T-helper 9 cell (primary cell): ENCODE measurements at regions not wholly inside any gene's neighbourhood (a gene's known extent, or its start where the extent isn't known, plus 50 kb on each side); places are given as distances from the start of the nearest gene placed in this dataset.

Source experiments
- DNase-seq: peaks from one replicate; pipeline ENCODE4 v3.0.0-alpha.2; 2020

- DNase-seq, result no peak
These were observed 172.8 kb downstream of the LINC00237 start for GRCh38 chr20:20933142-20933958.

- DNase-seq, result no peak
These were observed 174.0 kb downstream of the LINC00237 start for GRCh38 chr20:20932156-20932555.

GRCh38 chr20:20931632-20932031, 174.5 kb downstream of the LINC00237 start:
- no peak for DNase-seq

GRCh38 chr20:20931024-20931423, 175.1 kb downstream of the LINC00237 start:
- no peak for DNase-seq

GRCh38 chr20:20930500-20930899, 175.7 kb downstream of the LINC00237 start:
- no peak for DNase-seq

GRCh38 chr20:20929341-20929740, 176.8 kb downstream of the LINC00237 start:
- no peak for DNase-seq

GRCh38 chr20:20926222-20926905, 179.8 kb downstream of the LINC00237 start:
- no peak for DNase-seq

GRCh38 chr20:20920433-20920832, 185.7 kb downstream of the LINC00237 start:
- no peak for DNase-seq

GRCh38 chr20:20915844-20916243, 190.3 kb downstream of the LINC00237 start:
- DNase-seq, result no peak

GRCh38 chr20:20904501-20904831, 192.0 kb upstream of the RALGAPA2 start:
- DNase-seq, result no peak

- no peak for DNase-seq
These were observed 191.5 kb upstream of the RALGAPA2 start for GRCh38 chr20:20903773-20904500.

GRCh38 chr20:20897922-20898321, 185.5 kb upstream of the RALGAPA2 start:
- no peak for DNase-seq

- DNase-seq, result no peak
These were observed 184.7 kb upstream of the RALGAPA2 start for GRCh38 chr20:20897145-20897544.

GRCh38 chr20:20896606-20897005, 184.2 kb upstream of the RALGAPA2 start:
- no peak for DNase-seq

GRCh38 chr20:20895537-20895936, 183.1 kb upstream of the RALGAPA2 start:
- no peak for DNase-seq

- DNase-seq, result no peak
These were observed 182.3 kb upstream of the RALGAPA2 start for GRCh38 chr20:20894753-20895152.

GRCh38 chr20:20894280-20894679, 181.8 kb upstream of the RALGAPA2 start:
- no peak for DNase-seq

GRCh38 chr20:20892328-20892727, 179.9 kb upstream of the RALGAPA2 start:
- no peak for DNase-seq

GRCh38 chr20:20890751-20891150, 178.3 kb upstream of the RALGAPA2 start:
- DNase-seq, result no peak

GRCh38 chr20:20888936-20889335, 176.5 kb upstream of the RALGAPA2 start:
- DNase-seq, result no peak

- DNase-seq, result no peak
These were observed 175.8 kb upstream of the RALGAPA2 start for GRCh38 chr20:20888266-20888656.

GRCh38 chr20:20887593-20888265, 175.3 kb upstream of the RALGAPA2 start:
- no peak for DNase-seq

GRCh38 chr20:20881808-20882207, 169.4 kb upstream of the RALGAPA2 start:
- no peak for DNase-seq
